22Rv1 (cell line): ENCODE measurements at regions not wholly inside any gene's neighbourhood (a gene's known extent, or its start where the extent isn't known, plus 50 kb on each side); places are given as distances from the start of the nearest gene placed in this dataset.

Experiments used
- H3K27ac ChIP-seq: fragments of 450-650 bp; 2 replicates; pipeline ENCODE4 v1.5.1; 2017
- CTCF ChIP-seq: fragments of 450-650 bp; IDR thresholded peaks from 2 replicates; pipeline ENCODE4 v1.5.1; 2017; ENCODE audit warnings: mild to moderate bottlenecking
- ZFX ChIP-seq: fragments of 450-650 bp; IDR thresholded peaks from 2 replicates; pipeline ENCODE4 v1.6.1; 2017; ENCODE audit warnings: antibody characterized with exemption, borderline replicate concordance

- no peak for TF ChIP-seq CTCF
- H3K27ac ChIP-seq, result no peak overlapping the region
These were observed 52.7 kb upstream of the SHANK2 start for GRCh38 chr11:71305041-71305440.

DNA sequence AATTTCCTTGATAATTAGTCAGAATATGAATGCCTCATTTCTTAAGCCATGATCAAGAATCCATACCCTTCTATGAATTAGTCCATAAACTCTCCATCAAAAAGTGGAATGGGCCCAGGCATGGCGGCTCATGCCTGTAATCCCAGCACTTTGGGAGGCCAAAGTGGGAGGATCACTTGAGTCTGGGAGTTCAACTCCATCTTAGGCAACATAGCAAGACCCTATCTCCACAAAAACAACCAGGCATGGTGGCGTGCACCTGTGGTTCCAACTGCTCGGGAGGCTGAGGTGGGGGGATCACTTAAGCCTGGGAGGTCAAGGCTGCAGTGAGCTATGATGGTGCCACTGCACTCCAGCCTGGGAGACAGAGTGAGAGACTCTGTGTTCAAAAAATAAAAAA, 52.1 kb upstream of the SHANK2 start:
- no peak for TF ChIP-seq ZFX
- TF ChIP-seq CTCF, result no peak
- H3K27ac ChIP-seq, result no peak overlapping the region

DNA sequence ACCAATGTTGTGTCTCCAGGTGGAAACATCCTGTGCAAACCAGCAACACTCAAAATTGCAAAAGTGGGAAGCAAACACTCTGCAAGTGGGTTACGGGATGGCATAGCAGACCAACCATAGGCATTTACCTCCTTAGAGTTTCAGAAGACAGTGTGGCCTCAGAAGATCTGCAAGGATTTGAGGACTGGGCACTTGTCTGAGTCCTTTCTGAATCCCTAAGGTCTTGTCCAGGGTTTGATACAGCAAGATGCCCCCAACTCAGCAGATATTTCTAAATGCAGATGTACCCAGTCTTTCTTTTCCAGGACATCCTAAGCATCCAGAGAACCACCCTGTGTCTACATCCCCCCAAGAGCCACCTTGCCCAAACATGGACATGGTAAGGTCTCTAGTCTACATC, 51.7 kb upstream of the SHANK2 start:
- TF ChIP-seq ZFX, result no peak
- no peak for TF ChIP-seq CTCF
- no peak overlapping the region for H3K27ac ChIP-seq

- TF ChIP-seq ZFX, result no peak
- TF ChIP-seq CTCF, result 0 out of 2 replicates have a peak, but pooled peaks have one; percentile 10
- no peak overlapping the region for H3K27ac ChIP-seq
These were observed 50.5 kb upstream of the SHANK2 start for GRCh38 chr11:71302911-71303310.

DNA sequence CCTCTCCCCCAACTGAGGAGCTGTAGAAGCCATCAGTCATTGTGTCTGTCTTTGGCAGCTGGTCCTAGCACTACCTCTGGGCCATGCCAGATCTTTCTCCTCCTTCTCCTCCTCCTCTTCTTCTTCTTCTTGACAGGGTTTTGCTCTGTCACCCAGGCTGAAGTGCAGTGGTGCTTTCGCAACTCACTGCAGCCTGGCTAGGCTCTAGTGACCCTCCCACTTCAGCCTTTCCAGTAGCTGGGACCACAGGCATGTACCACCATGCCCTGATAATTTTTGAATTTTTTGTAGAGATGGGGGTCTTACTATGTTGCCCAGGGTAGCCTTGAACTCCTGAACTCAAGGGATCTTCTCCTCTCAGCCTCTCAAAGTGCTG, 50.1 kb upstream of the SHANK2 start:
- no peak for TF ChIP-seq ZFX
- TF ChIP-seq CTCF, result no peak
- no peak overlapping the region for H3K27ac ChIP-seq
